ENCODE measurements at regions not wholly inside any gene's neighbourhood (a gene's known extent, or its start where the extent isn't known, plus 50 kb on each side); places are given as distances from the start of the nearest gene placed in this dataset.
"Not testable (repeated sequence)": the region's sequence is repeated elsewhere in the genome, so short reads cannot be mapped to it uniquely, and the experiment has no call there.

DNA sequence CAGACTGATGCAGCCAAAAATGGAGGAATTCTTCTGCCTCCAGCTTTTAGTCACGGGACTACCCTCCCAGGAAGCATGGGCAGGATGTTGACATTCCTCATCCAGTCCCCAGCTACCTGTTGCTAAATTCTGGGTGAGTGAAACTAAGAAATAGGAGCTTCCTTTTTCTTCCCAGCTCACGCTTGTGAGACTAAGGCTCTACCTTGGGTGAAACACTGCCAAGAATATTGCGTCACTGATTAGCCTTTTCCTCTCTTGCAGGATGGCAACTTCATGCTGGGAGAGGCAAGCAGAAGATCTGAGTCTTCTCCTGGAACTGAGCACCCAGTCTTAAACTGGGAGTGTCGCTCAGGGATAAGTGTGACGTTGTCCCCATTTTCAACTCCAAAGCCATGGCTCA lies 59.7 kb downstream of the RNU2-63P start:
- not testable (repeated sequence) for DNase-seq

DNA sequence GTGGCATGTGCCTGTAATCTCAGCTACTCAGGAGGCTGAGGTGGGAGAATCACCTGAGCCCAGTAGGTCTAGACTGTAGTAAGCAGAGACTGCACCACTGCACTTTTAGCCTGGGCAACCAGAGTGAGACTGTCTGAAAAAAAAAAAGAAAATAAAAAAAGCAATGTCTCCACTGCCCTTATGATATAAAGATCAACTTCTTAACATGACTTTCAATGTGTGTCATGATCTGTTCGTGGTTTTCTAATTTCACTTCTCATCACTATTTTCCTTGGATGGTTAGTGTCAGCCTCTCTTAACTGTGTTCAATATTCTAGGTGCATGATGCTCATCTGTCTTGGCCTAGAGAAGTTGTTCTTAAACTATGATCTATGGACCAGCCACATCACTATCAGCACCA lies 67.3 kb downstream of the RNU2-63P start:
- DNase-seq = not testable (repeated sequence)

DNA sequence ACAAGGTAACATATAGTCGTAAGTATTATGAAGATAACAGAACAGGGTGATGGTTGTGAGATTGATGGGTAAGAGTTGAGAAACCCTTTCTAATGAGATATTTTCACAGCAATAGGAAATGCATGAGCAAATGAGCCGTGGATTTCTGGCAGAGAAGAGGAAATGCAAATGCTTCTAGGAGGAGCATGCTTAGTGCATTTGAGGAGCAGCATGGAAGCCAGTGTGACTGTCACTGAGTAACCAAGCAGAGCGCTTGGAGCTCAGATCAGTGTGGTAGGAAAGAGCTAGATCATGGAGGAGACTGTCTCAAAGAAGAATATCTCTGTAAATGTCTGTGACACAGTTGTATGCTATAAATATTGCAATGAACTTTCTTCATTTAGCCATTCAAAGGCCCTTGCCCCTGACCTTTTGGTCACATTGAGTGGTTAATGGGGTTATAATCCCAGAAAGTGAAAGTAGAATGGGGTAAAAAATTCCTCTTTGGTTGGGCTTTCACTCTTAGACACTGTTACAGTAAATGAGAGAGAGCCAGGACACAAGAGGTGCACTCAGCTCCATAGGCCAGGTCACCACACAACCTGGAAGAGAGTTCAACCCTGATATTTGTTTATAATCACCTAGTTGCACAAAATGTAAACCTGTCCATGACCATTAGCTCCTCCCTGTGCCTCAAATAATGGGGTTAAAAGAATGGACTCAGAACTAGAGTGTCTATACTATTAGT lies 69.5 kb downstream of the RNU2-63P start:
- not testable (repeated sequence) for DNase-seq

DNA sequence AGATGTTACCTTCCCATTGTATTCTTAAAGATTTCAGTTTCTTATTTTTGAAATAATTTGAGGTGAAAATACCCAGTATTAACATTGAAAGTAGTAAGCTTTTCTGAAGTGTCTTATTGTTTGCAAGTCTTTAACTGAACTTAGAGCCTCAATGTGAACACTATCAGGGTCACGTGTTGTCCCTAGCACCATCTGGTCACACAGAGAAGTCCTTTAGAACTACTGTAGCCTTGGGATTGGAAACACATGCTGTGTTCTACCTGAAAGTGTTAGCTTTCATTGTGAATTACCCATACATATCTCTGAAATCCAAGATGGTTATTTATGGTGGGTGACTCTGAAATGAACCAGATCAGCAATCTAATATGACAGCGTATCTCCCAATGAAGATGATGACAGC lies 77.0 kb downstream of the RNU2-63P start:
- DNase-seq = peak; percentile 34

DNA sequence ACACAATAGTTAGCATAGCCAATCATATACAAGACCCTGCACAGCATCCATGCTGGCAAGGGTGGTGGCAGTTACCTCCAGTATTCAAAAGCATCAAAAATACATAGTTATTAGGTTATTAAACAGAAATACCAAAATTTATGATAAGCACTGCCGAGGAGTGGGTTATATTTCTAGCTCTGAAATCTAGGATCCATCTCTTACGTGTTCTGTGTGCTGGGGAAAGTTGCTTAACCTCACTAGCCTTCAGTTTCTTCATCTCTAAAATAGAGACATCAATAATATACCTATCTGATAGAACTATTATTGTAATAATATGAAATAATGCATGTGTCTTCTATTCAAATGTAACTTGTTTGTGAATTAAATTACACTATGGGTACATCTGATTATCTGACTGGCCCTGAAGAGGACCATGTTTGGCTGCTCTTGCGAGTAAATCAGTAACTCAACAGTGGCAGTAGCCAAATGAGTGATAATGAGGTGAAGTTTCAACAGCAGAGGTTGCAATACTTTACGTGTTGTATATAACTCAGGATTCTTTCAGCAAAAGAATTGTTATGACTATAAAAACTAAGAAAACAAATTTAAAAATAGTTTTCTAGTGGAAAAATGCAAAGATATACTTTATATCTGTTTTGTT lies 93.5 kb upstream of the RGPD2 start:
- not testable (repeated sequence) for DNase-seq

DNA sequence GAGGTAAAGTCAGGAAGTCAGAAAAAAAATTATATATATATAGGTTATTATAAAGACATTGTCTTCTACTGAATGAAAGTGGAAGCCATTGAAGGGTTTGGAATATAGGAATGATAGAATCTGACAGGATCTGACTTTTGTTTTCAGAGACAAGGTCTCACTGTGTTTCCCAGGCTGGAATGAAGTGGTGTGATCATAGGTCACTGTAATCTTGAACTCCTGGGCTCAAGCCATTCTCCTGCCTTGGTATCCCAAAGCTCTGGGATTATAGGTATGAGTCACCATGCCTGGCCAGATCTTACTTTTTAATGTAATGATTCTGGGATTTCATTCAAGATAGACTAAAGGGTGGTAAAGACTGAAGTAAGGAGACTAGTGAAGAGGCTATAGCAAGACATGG lies 91.6 kb upstream of the RGPD2 start:
- not testable (repeated sequence) for DNase-seq

DNA sequence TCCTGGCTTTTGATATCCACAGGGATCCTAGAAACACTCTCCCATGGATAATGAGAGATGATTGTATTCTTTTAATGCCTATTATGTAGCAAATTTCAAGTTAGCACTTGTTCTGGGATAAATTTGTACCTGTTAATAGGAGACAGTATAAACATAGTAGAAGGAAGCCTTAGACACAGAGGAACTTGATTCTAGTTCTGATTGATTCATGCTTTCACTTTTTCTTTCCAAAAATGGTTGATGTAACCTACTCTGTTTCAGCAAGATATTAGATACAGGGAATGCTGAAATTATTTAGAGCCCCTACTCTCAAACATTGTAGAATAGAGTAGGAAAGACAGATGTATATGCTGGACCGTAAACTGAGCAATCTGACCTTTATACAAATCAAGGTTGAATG lies 85.3 kb upstream of the RGPD2 start:
- DNase-seq = not testable (repeated sequence)

DNA sequence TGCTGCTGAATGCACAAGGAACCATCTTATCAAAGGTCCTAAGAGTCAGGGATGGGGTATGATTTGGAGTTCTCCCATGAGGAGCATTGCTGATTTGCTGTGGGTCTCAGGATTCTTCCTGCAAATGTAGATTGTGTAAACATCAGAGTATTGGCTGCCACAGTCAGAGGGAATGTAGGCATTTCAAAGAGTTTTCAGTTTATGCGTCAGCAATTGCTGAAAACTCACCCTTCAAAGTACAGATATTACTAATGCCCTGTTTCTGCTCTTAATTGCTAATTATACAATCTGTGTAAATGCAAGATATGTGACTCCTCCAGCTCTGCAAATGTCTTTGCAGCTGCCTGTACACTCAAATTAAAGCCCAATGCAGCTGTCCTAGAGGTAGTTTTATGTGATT lies 83.4 kb upstream of the RGPD2 start:
- not testable (repeated sequence) for DNase-seq

DNA sequence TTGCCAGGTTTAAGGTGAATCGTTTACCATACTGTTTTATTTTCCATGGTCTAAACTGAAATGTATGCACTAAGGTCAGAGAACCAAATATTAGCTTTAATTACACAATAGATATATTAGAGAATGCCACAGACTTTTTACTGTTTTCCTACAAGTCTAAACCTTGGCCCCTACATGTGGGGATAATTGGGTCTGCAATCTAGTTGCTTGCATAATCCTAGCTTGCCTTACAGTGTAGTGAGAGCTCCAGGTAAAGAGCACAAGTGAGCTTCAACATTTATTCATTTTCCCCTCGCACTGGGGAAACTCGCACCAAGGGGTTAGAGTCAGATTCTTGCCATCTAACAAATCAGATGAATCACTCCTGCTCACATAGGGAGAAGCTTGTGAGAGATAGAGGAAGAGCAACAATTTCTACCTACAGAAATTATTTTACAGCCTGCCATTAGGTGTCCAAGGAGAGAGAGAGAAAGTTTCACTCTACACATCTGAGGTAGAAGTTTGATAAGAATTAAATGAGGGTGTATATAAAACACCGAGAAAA lies 82.0 kb upstream of the RGPD2 start:
- DNase-seq = not testable (repeated sequence)

DNA sequence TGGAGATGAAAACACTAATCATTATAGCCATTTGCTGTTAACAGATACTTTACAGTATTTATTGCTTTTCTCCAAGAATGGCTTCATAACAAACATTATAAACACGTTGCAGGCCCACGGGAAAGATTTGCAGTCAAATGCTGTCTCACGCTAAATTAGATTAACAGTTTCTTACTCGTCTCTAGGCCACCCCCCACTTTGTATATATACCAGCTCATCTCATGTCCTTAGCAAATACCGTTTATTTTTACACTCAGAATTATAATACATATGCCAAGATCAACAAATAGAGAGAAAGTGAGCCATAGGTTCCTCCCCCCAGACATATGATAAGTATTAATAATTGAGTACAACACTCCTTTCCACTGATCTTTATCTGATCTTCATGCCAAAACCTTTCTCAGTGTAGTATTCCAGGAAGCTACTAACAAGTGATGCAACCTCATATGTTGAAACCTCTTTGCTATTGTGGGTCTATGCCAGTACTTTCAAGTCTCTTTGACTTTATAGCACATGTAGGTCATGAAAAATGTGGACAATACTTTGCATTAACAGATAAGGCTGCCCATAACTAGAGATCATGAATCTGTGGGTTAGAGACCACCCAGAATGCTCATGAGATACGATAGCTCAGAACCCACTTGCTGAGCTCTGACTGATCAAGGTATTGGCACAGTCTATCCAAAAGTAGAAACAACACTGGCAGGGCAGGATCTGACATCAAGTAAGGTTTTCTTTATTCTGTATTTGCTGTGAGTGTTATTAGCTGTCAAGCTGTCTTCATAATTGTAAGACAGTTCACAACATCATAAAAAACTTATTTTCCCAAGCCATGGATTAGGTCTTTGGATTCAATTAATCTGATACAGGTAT lies 77.9 kb upstream of the RGPD2 start:
- not testable (repeated sequence) for DNase-seq

DNA sequence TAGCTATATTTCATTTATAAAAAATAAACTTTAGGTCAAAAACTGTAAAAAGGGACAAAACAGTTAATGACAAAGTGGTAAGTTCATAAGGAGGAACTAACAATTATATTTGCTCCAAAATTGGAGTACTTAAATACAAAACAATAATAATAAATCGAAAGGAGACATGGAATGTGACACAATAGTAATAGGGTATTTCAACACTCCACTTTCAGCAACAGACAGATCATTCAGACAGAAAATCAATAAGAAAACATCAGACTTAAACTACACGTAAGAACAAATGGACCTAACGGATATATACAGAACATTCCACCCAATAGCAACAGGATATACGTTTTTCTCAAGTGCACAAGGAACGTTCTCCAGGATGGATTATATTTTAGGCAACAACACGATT lies 58.1 kb upstream of the RGPD2 start:
- not testable (repeated sequence) for DNase-seq

Measured in NCI-H524 treated with DMSO at 0.1 percent for 48 hours (cell line).